ENCODE measurements at regions not wholly inside any gene's neighbourhood (a gene's known extent, or its start where the extent isn't known, plus 50 kb on each side); places are given as distances from the start of the nearest gene placed in this dataset.

GRCh38 chr2:196399722-196400691 is 228.6 kb upstream of the STK17B start:
- TF ChIP-seq GATA3 (IDR thresholded peaks at IDR 0.05; ENCODE audit: low read depth, low read length) (no peak), GATA2 (IDR thresholded peaks at IDR 0.05; ENCODE audit: low read depth, low read length) (no peak)

Measured in SH-SY5Y (cell line).